MM.1S (cell line): ENCODE measurements at regions not wholly inside any gene's neighbourhood (a gene's known extent, or its start where the extent isn't known, plus 50 kb on each side); places are given as distances from the start of the nearest gene placed in this dataset.

Source experiments
- CTCF ChIP-seq: fragments of 300-600 bp; sonication (generic); IDR thresholded peaks from 2 replicates; pipeline ENCODE4 v1.5.1; 2016; ENCODE audit warnings: antibody characterized with exemption, low read length, mixed read lengths
- EZH2 ChIP-seq: fragments of 300-600 bp; sonication (generic); optimal IDR thresholded peaks from 2 replicates; pipeline ENCODE3; 2017; ENCODE audit warnings: low read depth, mild to moderate bottlenecking, antibody characterized with exemption, low read length, mixed read lengths
- EZH2phosphoT487 ChIP-seq: fragments of 300-600 bp; sonication (generic); IDR thresholded peaks from 2 replicates; pipeline ENCODE4 v1.6.1; 2018; ENCODE audit warnings: antibody characterized with exemption, low read length

GRCh38 chrX:15150586-15150985 is 119.3 kb downstream of the ASB9 start:
- no peak for TF ChIP-seq EZH2phosphoT487
- no peak for TF ChIP-seq CTCF
- no peak for TF ChIP-seq EZH2
